ENCODE measurements at regions not wholly inside any gene's neighbourhood (a gene's known extent, or its start where the extent isn't known, plus 50 kb on each side); places are given as distances from the start of the nearest gene placed in this dataset.

DNA sequence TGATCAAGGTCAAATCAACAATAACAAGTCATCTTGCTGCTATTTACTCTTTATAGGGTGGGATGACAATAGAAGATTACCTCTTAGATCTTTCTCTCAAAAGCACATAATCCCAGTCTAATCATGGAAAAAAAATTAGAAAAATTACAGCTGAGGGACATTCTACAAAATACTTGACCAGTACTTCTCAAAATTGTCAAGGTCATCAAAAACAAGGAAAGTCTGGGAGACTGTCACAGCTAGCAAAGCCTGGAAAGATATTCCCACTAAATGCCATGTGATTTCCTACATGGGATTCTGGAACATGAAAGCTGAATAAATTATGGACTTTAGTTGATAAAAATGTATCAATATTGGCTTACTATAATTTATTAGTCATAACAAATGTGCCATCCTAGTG is 276.2 kb downstream of the RNF144A start:
- TF ChIP-seq POLR2A (IDR thresholded peaks at IDR 0.05) = no peak
- TF ChIP-seq, protein P1, sequence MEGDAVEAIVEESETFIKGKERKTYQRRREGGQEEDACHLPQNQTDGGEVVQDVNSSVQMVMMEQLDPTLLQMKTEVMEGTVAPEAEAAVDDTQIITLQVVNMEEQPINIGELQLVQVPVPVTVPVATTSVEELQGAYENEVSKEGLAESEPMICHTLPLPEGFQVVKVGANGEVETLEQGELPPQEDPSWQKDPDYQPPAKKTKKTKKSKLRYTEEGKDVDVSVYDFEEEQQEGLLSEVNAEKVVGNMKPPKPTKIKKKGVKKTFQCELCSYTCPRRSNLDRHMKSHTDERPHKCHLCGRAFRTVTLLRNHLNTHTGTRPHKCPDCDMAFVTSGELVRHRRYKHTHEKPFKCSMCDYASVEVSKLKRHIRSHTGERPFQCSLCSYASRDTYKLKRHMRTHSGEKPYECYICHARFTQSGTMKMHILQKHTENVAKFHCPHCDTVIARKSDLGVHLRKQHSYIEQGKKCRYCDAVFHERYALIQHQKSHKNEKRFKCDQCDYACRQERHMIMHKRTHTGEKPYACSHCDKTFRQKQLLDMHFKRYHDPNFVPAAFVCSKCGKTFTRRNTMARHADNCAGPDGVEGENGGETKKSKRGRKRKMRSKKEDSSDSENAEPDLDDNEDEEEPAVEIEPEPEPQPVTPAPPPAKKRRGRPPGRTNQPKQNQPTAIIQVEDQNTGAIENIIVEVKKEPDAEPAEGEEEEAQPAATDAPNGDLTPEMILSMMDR (IDR thresholded peaks at IDR 0.05) = no peak

Measured in adrenal gland (tissue), 5 donors.